K562 (cell line): ENCODE measurements at regions not wholly inside any gene's neighbourhood (a gene's known extent, or its start where the extent isn't known, plus 50 kb on each side); places are given as distances from the start of the nearest gene placed in this dataset.

ENCODE experiments used
- ATAC-seq: fragments of 200-7000 bp; cut with Tn5 transposase; 3 replicates; pipeline ENCODE4 v1.9.1; 2020; ENCODE audit warnings: moderate library complexity
- BruUV-seq: library from RNA; stranded (reverse); fragments of 400-500 nt; replicated peaks from 2 replicates; lab custom pipeline; 2021; lab: Mats Ljungman, UMichigan
- CTCF ChIA-PET: fragments of 300-600 bp; formaldehyde crosslinking; extraction: SDS; loops from one replicate; lab custom pipeline; 2021; ENCODE audit warnings: low intra/inter-chr PET ratio; lab: Yijun Ruan, JAX
- POLR2A ChIA-PET: fragments of 300-600, 350-650 bp; sonication (Branson Sonifier 250); formaldehyde crosslinking; extraction: SDS; loops from one replicate; lab custom pipeline; 2021; ENCODE audit warnings: antibody characterized with exemption, inconsistent platforms; lab: Yijun Ruan, JAX
- DNase-seq, 4 experiments: peaks; one replicate each; pipeline versions ENCODE4 v3.0.0 to v3.0.0-alpha.2; 2011 to 2018; ENCODE audit warnings: low spot score in 3 of 4, mixed read lengths in 3 of 4; ENCODE audit errors: extremely low read depth in 1 of 4
- FAIRE-seq: peaks from 2 replicates; lab custom pipeline; 2011; peaks lifted over from hg19 to GRCh38; lab: Jason Lieb, UNC
- H2AFZ ChIP-seq: 2 replicates; pipeline ENCODE4 v1.6.0; 2011; ENCODE audit warnings: low read depth, low read length, control low read depth, inconsistent platforms
- H3K27ac ChIP-seq: fragments of 200-600 bp; 3 replicates; pipeline ENCODE4 v1.8.0; 2011; ENCODE audit warnings: low read depth, mild to moderate bottlenecking, control low read depth, inconsistent platforms, low read length, moderate library complexity, mixed read lengths; ENCODE audit errors: extremely low read depth
- H3K27me3 ChIP-seq, 2 experiments: fragments of 300-600 bp in 1 of 2; 2 replicates in 1 of 2; 3 replicates in 1 of 2; pipeline versions ENCODE4 v1.6.0 to v1.8.0; 2011; ENCODE audit warnings: inconsistent platforms in 2 of 2, low read length in 2 of 2, mild to moderate bottlenecking in 1 of 2, mixed read lengths in 1 of 2, moderate library complexity in 1 of 2; ENCODE audit not compliant: control insufficient read depth in 2 of 2, insufficient read depth in 2 of 2
- H3K36me3 ChIP-seq: fragments of 300-600 bp; 3 replicates; pipeline ENCODE4 v1.8.0; 2011; ENCODE audit warnings: mild to moderate bottlenecking, low read length, inconsistent platforms; ENCODE audit not compliant: control insufficient read depth, insufficient read depth
- H3K4me1 ChIP-seq, 2 experiments: fragments of 200-600 bp in 1 of 2; replicated peaks in 1 of 2; 2 replicates in 1 of 2; 3 replicates in 1 of 2; pipeline versions ENCODE4 v1.5.1 to v1.8.0; 2011; ENCODE audit warnings: inconsistent platforms in 2 of 2, low read length in 2 of 2, mild to moderate bottlenecking in 1 of 2, mixed read lengths in 1 of 2, moderate library complexity in 1 of 2; ENCODE audit not compliant: control insufficient read depth in 2 of 2, insufficient read depth in 2 of 2
- H3K4me2 ChIP-seq: 2 replicates; pipeline ENCODE4 v1.6.1; 2011; ENCODE audit warnings: low read length, control low read depth, inconsistent platforms, mixed read lengths; ENCODE audit not compliant: insufficient read depth
- H3K4me3 ChIP-seq: fragments of 200-600 bp; sonication (generic), shearing (Covaris generic); 2 replicates; pipeline ENCODE4 v1.5.1; 2016; ENCODE audit warnings: control low read depth, inconsistent platforms
- H3K79me2 ChIP-seq: fragments of 200-600 bp; 3 replicates; pipeline ENCODE4 v1.8.0; 2011; ENCODE audit warnings: low read length, inconsistent platforms; ENCODE audit not compliant: control insufficient read depth, insufficient read depth
- H3K9ac ChIP-seq, 2 experiments: 2 replicates each; pipeline versions ENCODE4 v1.6.0 to v1.6.1; 2011; ENCODE audit warnings: low read depth in 2 of 2, low read length in 2 of 2, control low read depth in 1 of 2, inconsistent platforms in 1 of 2, mild to moderate bottlenecking in 1 of 2, mixed read lengths in 1 of 2; ENCODE audit not compliant: insufficient read depth in 1 of 2
- H3K9me1 ChIP-seq: one replicate; pipeline ENCODE4 v1.6.0; 2011; ENCODE audit warnings: inconsistent platforms, mild to moderate bottlenecking, low read length, moderate library complexity; ENCODE audit not compliant: control insufficient read depth, insufficient read depth
- H3K9me3 ChIP-seq: replicated peaks from 2 replicates; pipeline ENCODE4 v1.5.1; 2011; ENCODE audit warnings: low read depth, low read length, inconsistent platforms; ENCODE audit not compliant: control insufficient read depth, insufficient read depth
- H4K20me1 ChIP-seq: replicated peaks from 2 replicates; pipeline ENCODE4 v1.6.1; 2011; ENCODE audit warnings: low read length, inconsistent platforms, mixed read lengths; ENCODE audit not compliant: control insufficient read depth, insufficient read depth
- ARHGAP35 ChIP-seq: fragments of 450-650 bp; IDR thresholded peaks from 2 replicates; pipeline ENCODE4 v1.6.1; 2018; ENCODE audit not compliant: partially characterized antibody
- DNMT1 ChIP-seq: fragments of 450-650 bp; IDR thresholded peaks from 2 replicates; pipeline ENCODE4 v1.6.1; 2016; ENCODE audit warnings: antibody characterized with exemption, mild to moderate bottlenecking
- NELFE ChIP-seq: IDR thresholded peaks from 2 replicates; pipeline ENCODE4 v1.6.1; 2011; ENCODE audit warnings: mild to moderate bottlenecking; ENCODE audit not compliant: insufficient read depth, insufficient read length
- RAD51 ChIP-seq: fragments of 450-650 bp; IDR thresholded peaks from 2 replicates; pipeline ENCODE4 v1.7.1; 2016; ENCODE audit warnings: low read depth, mild to moderate bottlenecking, borderline replicate concordance
- RFX5 ChIP-seq: IDR thresholded peaks from 2 replicates; pipeline ENCODE4 v1.6.1; 2011; ENCODE audit warnings: low read depth, mild to moderate bottlenecking, improper control_type of control experiment, low read length
- SMAD1 ChIP-seq: fragments of 150-350 bp; IDR thresholded peaks from 2 replicates; pipeline ENCODE4 v1.6.1; 2014; ENCODE audit warnings: low read length, low read depth; ENCODE audit not compliant: partially characterized antibody
- XRCC4 ChIP-seq: IDR thresholded peaks from one replicate; pipeline ENCODE4 v1.6.1; 2011; ENCODE audit not compliant: insufficient read depth, insufficient read length; ENCODE audit errors: extremely low read depth
- WGBS: fragments of 100-300 bp; shearing (Covaris generic); methylation state at CpG from one replicate; pipeline ENCODE4 v1.1.6; 2016; ENCODE audit warnings: low coverage, mixed read lengths; ENCODE audit not compliant: insufficient coverage; ENCODE audit errors: missing lambda C conversion rate; 5-methylcytosine and 5-hydroxymethylcytosine counted together
- in situ Hi-C: fragments of 300-500 bp; cut with MboI; formaldehyde crosslinking; loops from 4 replicates; pipeline ENCODE4 v1.15.0; 2018; ENCODE audit warnings: inconsistent platforms, mixed read lengths
- intact Hi-C: fragments of 100-400 bp; cut with micrococcal nuclease; formaldehyde crosslinking; loops from 2 replicates; pipeline ENCODE4 v1.14.2; 2022
- TF ChIP-seq, protein P1 (sequence below): fragments of 200-400 bp; formaldehyde crosslinking; IDR thresholded peaks from 2 replicates; pipeline ENCODE4 v1.6.1; 2017; ENCODE audit warnings: mild to moderate bottlenecking, low read depth, low read length, moderate library complexity
- TF ChIP-seq, protein P2 (sequence below): sonication (generic); formaldehyde crosslinking; IDR thresholded peaks from 2 replicates; pipeline ENCODE4 v1.8.0; 2022; ENCODE audit warnings: missing genetic modification reagents, mild to moderate bottlenecking, moderate library complexity, borderline replicate concordance
- TF ChIP-seq, protein P3 (sequence below): fragments of 450-650 bp; IDR thresholded peaks from 2 replicates; pipeline ENCODE4 v1.6.1; 2017; ENCODE audit warnings: antibody characterized with exemption, mild to moderate bottlenecking
- TF ChIP-seq, protein P4 (sequence below): sonication (generic); formaldehyde crosslinking; IDR thresholded peaks from 2 replicates; pipeline ENCODE4 v1.8.0; 2022; ENCODE audit warnings: mild to moderate bottlenecking, missing genetic modification reagents
- TF ChIP-seq, protein P5 (sequence below): fragments of 450-650 bp; formaldehyde crosslinking; IDR thresholded peaks from 2 replicates; pipeline ENCODE4 v1.4.0; 2022; ENCODE audit warnings: mild to moderate bottlenecking, moderate library complexity

DNA sequence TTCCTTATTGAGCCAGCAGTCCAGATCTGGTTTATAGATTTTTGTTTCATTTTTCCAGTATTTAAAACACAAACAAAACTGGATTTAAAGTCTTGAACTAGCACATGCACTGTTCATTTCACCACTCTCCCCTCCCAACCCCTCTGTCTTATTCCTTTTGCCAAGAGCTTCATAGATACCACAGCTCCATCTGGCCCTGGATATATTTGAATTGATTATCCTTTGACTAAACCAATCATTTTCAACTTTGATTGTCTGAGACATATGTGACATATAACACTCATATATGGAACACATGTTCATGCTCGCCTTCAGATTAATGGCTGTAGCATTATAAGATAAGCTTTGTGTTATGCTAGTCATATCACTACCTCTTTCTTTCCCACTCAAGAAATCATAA lies 376.6 kb upstream of the NAALADL2 start:
- 0% methylated on average over 1 of the region's 1 CpG for WGBS
- TF ChIP-seq, protein P1, sequence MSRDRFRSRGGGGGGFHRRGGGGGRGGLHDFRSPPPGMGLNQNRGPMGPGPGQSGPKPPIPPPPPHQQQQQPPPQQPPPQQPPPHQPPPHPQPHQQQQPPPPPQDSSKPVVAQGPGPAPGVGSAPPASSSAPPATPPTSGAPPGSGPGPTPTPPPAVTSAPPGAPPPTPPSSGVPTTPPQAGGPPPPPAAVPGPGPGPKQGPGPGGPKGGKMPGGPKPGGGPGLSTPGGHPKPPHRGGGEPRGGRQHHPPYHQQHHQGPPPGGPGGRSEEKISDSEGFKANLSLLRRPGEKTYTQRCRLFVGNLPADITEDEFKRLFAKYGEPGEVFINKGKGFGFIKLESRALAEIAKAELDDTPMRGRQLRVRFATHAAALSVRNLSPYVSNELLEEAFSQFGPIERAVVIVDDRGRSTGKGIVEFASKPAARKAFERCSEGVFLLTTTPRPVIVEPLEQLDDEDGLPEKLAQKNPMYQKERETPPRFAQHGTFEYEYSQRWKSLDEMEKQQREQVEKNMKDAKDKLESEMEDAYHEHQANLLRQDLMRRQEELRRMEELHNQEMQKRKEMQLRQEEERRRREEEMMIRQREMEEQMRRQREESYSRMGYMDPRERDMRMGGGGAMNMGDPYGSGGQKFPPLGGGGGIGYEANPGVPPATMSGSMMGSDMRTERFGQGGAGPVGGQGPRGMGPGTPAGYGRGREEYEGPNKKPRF = no peak
- TF ChIP-seq SMAD1 = no peak
- no peak for TF ChIP-seq DNMT1
- TF ChIP-seq, protein P2, sequence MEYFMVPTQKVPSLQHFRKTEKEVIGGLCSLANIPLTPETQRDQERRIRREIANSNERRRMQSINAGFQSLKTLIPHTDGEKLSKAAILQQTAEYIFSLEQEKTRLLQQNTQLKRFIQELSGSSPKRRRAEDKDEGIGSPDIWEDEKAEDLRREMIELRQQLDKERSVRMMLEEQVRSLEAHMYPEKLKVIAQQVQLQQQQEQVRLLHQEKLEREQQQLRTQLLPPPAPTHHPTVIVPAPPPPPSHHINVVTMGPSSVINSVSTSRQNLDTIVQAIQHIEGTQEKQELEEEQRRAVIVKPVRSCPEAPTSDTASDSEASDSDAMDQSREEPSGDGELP = no peak
- no peak for TF ChIP-seq ARHGAP35
- TF ChIP-seq, protein P3, sequence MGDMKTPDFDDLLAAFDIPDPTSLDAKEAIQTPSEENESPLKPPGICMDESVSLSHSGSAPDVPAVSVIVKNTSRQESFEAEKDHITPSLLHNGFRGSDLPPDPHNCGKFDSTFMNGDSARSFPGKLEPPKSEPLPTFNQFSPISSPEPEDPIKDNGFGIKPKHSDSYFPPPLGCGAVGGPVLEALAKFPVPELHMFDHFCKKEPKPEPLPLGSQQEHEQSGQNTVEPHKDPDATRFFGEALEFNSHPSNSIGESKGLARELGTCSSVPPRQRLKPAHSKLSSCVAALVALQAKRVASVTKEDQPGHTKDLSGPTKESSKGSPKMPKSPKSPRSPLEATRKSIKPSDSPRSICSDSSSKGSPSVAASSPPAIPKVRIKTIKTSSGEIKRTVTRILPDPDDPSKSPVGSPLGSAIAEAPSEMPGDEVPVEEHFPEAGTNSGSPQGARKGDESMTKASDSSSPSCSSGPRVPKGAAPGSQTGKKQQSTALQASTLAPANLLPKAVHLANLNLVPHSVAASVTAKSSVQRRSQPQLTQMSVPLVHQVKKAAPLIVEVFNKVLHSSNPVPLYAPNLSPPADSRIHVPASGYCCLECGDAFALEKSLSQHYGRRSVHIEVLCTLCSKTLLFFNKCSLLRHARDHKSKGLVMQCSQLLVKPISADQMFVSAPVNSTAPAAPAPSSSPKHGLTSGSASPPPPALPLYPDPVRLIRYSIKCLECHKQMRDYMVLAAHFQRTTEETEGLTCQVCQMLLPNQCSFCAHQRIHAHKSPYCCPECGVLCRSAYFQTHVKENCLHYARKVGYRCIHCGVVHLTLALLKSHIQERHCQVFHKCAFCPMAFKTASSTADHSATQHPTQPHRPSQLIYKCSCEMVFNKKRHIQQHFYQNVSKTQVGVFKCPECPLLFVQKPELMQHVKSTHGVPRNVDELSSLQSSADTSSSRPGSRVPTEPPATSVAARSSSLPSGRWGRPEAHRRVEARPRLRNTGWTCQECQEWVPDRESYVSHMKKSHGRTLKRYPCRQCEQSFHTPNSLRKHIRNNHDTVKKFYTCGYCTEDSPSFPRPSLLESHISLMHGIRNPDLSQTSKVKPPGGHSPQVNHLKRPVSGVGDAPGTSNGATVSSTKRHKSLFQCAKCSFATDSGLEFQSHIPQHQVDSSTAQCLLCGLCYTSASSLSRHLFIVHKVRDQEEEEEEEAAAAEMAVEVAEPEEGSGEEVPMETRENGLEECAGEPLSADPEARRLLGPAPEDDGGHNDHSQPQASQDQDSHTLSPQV = no peak
- TF ChIP-seq, protein P4, sequence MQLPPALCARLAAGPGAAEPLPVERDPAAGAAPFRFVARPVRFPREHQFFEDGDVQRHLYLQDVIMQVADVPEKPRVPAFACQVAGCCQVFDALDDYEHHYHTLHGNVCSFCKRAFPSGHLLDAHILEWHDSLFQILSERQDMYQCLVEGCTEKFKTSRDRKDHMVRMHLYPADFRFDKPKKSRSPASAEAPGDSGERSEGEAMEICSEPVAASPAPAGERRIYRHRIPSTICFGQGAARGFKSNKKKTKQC (CRISPR knock-in tag) = no peak
- TF ChIP-seq RFX5 = no peak
- TF ChIP-seq XRCC4 = no peak
- no peak for TF ChIP-seq NELFE
- TF ChIP-seq, protein P5, sequence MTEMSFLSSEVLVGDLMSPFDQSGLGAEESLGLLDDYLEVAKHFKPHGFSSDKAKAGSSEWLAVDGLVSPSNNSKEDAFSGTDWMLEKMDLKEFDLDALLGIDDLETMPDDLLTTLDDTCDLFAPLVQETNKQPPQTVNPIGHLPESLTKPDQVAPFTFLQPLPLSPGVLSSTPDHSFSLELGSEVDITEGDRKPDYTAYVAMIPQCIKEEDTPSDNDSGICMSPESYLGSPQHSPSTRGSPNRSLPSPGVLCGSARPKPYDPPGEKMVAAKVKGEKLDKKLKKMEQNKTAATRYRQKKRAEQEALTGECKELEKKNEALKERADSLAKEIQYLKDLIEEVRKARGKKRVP = no peak
- no peak for TF ChIP-seq RAD51
- H3K4me3 ChIP-seq = no peak overlapping the region
- no TSS peak for BruUV-seq
- intact Hi-C loops (no loop called here), in situ Hi-C loops (no loop called here)
- H3K27ac ChIP-seq = no peak overlapping the region
- DNase-seq (no peak), FAIRE-seq (no peak), ATAC-seq (no peak)
- no peaks in the 10 kb centered on the region for H3K36me3 ChIP-seq
- CTCF ChIA-PET = no interaction called here
- 0 out of 2 replicates have a peak, but pooled peaks cover 1% of the 10 kb centered on the region for H3K9me3 ChIP-seq
- no peaks in the 10 kb centered on the region for H3K4me1 ChIP-seq
- no peak overlapping the region for H3K9ac ChIP-seq
- POLR2A ChIA-PET = no interaction called here
- no peaks in the 10 kb centered on the region for H4K20me1 ChIP-seq
- H3K27me3 ChIP-seq = no peaks in the 10 kb centered on the region
- H3K9me1 ChIP-seq = no peaks in the 10 kb centered on the region
- no peak overlapping the region for H3K4me2 ChIP-seq
- no peaks in the 10 kb centered on the region for H3K79me2 ChIP-seq
- H2AFZ ChIP-seq = no peak overlapping the region
